OCI-LY1 (cell line): ENCODE measurements at regions not wholly inside any gene's neighbourhood (a gene's known extent, or its start where the extent isn't known, plus 50 kb on each side); places are given as distances from the start of the nearest gene placed in this dataset.

Source experiments
- H2AFZ ChIP-seq: fragments of 200-600 bp; sonication (generic), shearing (Covaris generic); 2 replicates; pipeline ENCODE4 v1.6.0; 2014; ENCODE audit warnings: antibody characterized with exemption, mild to moderate bottlenecking, low read length
- H3F3A ChIP-seq: fragments of 200-600 bp; sonication (generic), shearing (Covaris generic); 2 replicates; pipeline ENCODE4 v1.6.0; 2014; ENCODE audit warnings: mild to moderate bottlenecking, antibody characterized with exemption, low read length, moderate library complexity; ENCODE audit not compliant: insufficient read depth
- H3K27ac ChIP-seq: fragments of 200-600 bp; sonication (generic); 2 replicates; pipeline ENCODE4 v1.5.1; 2014; ENCODE audit warnings: low read length, mixed run types, mild to moderate bottlenecking, low read depth; ENCODE audit not compliant: poor library complexity, severe bottlenecking
- H3K27me3 ChIP-seq: fragments of 200-600 bp; sonication (generic); 2 replicates; pipeline ENCODE4 v1.6.0; 2014; ENCODE audit warnings: antibody characterized with exemption, mild to moderate bottlenecking, low read length, moderate library complexity; ENCODE audit not compliant: insufficient read depth
- H3K36me3 ChIP-seq: fragments of 200-600 bp; sonication (generic); 2 replicates; pipeline ENCODE4 v1.6.1; 2014; ENCODE audit warnings: mild to moderate bottlenecking, antibody characterized with exemption, low read length, moderate library complexity, mixed read lengths; ENCODE audit not compliant: insufficient read depth
- H3K4me1 ChIP-seq: fragments of 200-600 bp; sonication (generic); 2 replicates; pipeline ENCODE4 v1.5.1; 2014; ENCODE audit warnings: mild to moderate bottlenecking, low read length, moderate library complexity; ENCODE audit not compliant: insufficient read depth, severe bottlenecking
- H3K4me2 ChIP-seq: fragments of 200-600 bp; sonication (generic), shearing (Covaris generic); 2 replicates; pipeline ENCODE4 v1.6.1; 2014; ENCODE audit warnings: low read length
- H3K4me3 ChIP-seq: fragments of 200-600 bp; sonication (generic); 2 replicates; pipeline ENCODE4 v1.5.1; 2014; ENCODE audit warnings: low read length, low read depth, mild to moderate bottlenecking, mixed read lengths; ENCODE audit not compliant: poor library complexity, severe bottlenecking
- H3K79me2 ChIP-seq: fragments of 200-600 bp; shearing (Covaris generic); 2 replicates; pipeline ENCODE4 v1.6.1; 2016; ENCODE audit warnings: mixed run types, low read length, mixed read lengths; ENCODE audit not compliant: insufficient read depth
- H3K9ac ChIP-seq: fragments of 200-600 bp; sonication (generic), shearing (Covaris generic); 2 replicates; pipeline ENCODE4 v1.6.1; 2014; ENCODE audit warnings: mild to moderate bottlenecking, low read length, mixed read lengths
- H3K9me2 ChIP-seq: fragments of 200-600 bp; sonication (generic), shearing (Covaris generic); 2 replicates; pipeline ENCODE4 v1.6.1; 2014; ENCODE audit warnings: low read depth, mild to moderate bottlenecking, low read length, mixed read lengths
- H3K9me3 ChIP-seq: fragments of 200-600 bp; shearing (Covaris generic); 2 replicates; pipeline ENCODE4 v1.6.1; 2014; ENCODE audit warnings: low read length, mixed read lengths
- H4K20me1 ChIP-seq: fragments of 200-600 bp; sonication (generic), shearing (Covaris generic); 2 replicates; pipeline ENCODE4 v1.6.0; 2016; ENCODE audit warnings: mild to moderate bottlenecking, low read length; ENCODE audit not compliant: insufficient read depth
- EZH2 ChIP-seq: fragments of 200-600 bp; sonication (generic), shearing (Covaris generic); IDR thresholded peaks from 2 replicates; pipeline ENCODE4 v1.8.0; 2017; ENCODE audit warnings: borderline replicate concordance, mixed run types, mild to moderate bottlenecking, antibody characterized with exemption, low read length, moderate library complexity, mixed read lengths
- TF ChIP-seq, protein P1 (sequence below): fragments of 200-600 bp; sonication (generic), shearing (Covaris generic); IDR thresholded peaks from 2 replicates; pipeline ENCODE4 v1.5.1; 2017; ENCODE audit warnings: mild to moderate bottlenecking, antibody characterized with exemption, low read length, moderate library complexity, mixed read lengths

GRCh38 chr2:15832030-15832709 lies 108.2 kb upstream of the MYCN start:
- Histone ChIP-seq H3K4me3 (no peak overlapping the region), H4K20me1 (no peaks in the 10 kb centered on the region), H3K4me2 (no peak overlapping the region), H3K9me2 (no peaks in the 10 kb centered on the region), H3K27ac (no peak overlapping the region), H3K27me3 (no peaks in the 10 kb centered on the region), H3K9me3 (no peaks in the 10 kb centered on the region), H3K36me3 (no peaks in the 10 kb centered on the region), H2AFZ (no peak overlapping the region), H3K4me1 (no peaks in the 10 kb centered on the region), H3K9ac (no peak overlapping the region), H3F3A (no peaks in the 10 kb centered on the region), H3K79me2 (no peaks in the 10 kb centered on the region)
- TF ChIP-seq EZH2, result no peak
- TF ChIP-seq, protein P1, sequence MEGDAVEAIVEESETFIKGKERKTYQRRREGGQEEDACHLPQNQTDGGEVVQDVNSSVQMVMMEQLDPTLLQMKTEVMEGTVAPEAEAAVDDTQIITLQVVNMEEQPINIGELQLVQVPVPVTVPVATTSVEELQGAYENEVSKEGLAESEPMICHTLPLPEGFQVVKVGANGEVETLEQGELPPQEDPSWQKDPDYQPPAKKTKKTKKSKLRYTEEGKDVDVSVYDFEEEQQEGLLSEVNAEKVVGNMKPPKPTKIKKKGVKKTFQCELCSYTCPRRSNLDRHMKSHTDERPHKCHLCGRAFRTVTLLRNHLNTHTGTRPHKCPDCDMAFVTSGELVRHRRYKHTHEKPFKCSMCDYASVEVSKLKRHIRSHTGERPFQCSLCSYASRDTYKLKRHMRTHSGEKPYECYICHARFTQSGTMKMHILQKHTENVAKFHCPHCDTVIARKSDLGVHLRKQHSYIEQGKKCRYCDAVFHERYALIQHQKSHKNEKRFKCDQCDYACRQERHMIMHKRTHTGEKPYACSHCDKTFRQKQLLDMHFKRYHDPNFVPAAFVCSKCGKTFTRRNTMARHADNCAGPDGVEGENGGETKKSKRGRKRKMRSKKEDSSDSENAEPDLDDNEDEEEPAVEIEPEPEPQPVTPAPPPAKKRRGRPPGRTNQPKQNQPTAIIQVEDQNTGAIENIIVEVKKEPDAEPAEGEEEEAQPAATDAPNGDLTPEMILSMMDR, result no peak

GRCh38 chr2:15832849-15833680 lies 107.3 kb upstream of the MYCN start:
- H3K9me2 ChIP-seq, result no peaks in the 10 kb centered on the region
- H3K79me2 ChIP-seq, result no peaks in the 10 kb centered on the region
- H3K27ac ChIP-seq, result no peak overlapping the region
- H3K27me3 ChIP-seq, result no peaks in the 10 kb centered on the region
- no peaks in the 10 kb centered on the region for H3K36me3 ChIP-seq
- no peak overlapping the region for H2AFZ ChIP-seq
- H4K20me1 ChIP-seq, result no peaks in the 10 kb centered on the region
- TF ChIP-seq, protein P1, result no peak
- TF ChIP-seq EZH2, result no peak
- no peaks in the 10 kb centered on the region for H3F3A ChIP-seq
- H3K9me3 ChIP-seq, result no peaks in the 10 kb centered on the region
- no peaks in the 10 kb centered on the region for H3K4me1 ChIP-seq
- no peak overlapping the region for H3K9ac ChIP-seq
- H3K4me2 ChIP-seq, result no peak overlapping the region
- H3K4me3 ChIP-seq, result no peak overlapping the region

DNA sequence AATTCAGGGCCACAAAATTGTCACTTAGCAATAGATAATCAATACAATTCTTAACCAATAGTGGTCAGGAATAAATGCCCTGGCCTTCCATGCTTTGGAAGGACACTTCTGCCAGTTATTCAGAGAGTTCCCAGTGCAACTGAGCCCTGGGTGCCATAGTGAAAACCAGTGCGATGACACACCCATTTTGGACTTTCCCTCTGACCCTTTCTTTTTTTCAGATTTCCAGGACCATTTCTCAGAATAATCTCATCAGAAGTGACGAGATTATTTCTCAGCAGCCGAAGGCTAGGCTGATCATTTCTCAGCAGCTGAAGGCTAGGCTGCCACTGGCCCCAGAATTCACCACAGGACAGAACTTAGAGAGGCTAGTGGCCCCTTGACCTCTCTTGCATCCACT lies 106.6 kb upstream of the MYCN start:
- Histone ChIP-seq H3K4me2 (no peak overlapping the region), H3K79me2 (no peaks in the 10 kb centered on the region)
- no peak for TF ChIP-seq EZH2
- TF ChIP-seq, protein P1, result no peak

More for the DNA sequence above, 106.6 kb upstream of the MYCN start:
- no peaks in the 10 kb centered on the region for H3K9me2 ChIP-seq
- H3K27ac ChIP-seq, result no peak overlapping the region
- no peak overlapping the region for H2AFZ ChIP-seq
- no peaks in the 10 kb centered on the region for H3K4me1 ChIP-seq
- H3K4me3 ChIP-seq, result no peak overlapping the region
- H3K36me3 ChIP-seq, result no peaks in the 10 kb centered on the region
- H3K9ac ChIP-seq, result no peak overlapping the region
- H3F3A ChIP-seq, result no peaks in the 10 kb centered on the region
- no peaks in the 10 kb centered on the region for H3K27me3 ChIP-seq
- H3K9me3 ChIP-seq, result no peaks in the 10 kb centered on the region
- no peaks in the 10 kb centered on the region for H4K20me1 ChIP-seq
